WTC11 (cell line): ENCODE measurements at regions not wholly inside any gene's neighbourhood (a gene's known extent, or its start where the extent isn't known, plus 50 kb on each side); places are given as distances from the start of the nearest gene placed in this dataset.

Source experiments
- ATAC-seq: fragments of 200-7000 bp; cut with Tn5 transposase; 2 replicates; pipeline ENCODE4 v1.10.0; 2021; ENCODE audit warnings: mild to moderate bottlenecking, moderate library complexity
- CTCF ChIA-PET: fragments of 300-600 bp; sonication (Branson Sonifier 250); formaldehyde crosslinking; loops from one replicate; lab custom pipeline; 2021; ENCODE audit warnings: antibody characterized with exemption; lab: Charles Lee
- POLR2A ChIA-PET: fragments of 350-600 bp; sonication (Branson Sonifier 250); formaldehyde crosslinking; loops from one replicate; lab custom pipeline; 2021; ENCODE audit warnings: antibody characterized with exemption; lab: Charles Lee
- DNase-seq: peaks from one replicate; pipeline ENCODE4 v3.0.0; 2021; ENCODE audit warnings: low spot score
- H3K27ac Mint-ChIP-seq: 2 replicates; pipeline ENCODE4 v1.8.0; 2021; ENCODE audit warnings: mixed read lengths
- H3K27me3 Mint-ChIP-seq: 2 replicates; pipeline ENCODE4 v1.8.0; 2021; ENCODE audit warnings: low read depth, mild to moderate bottlenecking, moderate library complexity, mixed read lengths
- H3K36me3 Mint-ChIP-seq: 2 replicates; pipeline ENCODE4 v1.8.0; 2021; ENCODE audit warnings: mixed read lengths
- H3K4me1 Mint-ChIP-seq: 2 replicates; pipeline ENCODE4 v1.8.0; 2022; ENCODE audit warnings: mixed read lengths
- H3K4me3 Mint-ChIP-seq: 2 replicates; pipeline ENCODE4 v1.8.0; 2021; ENCODE audit warnings: mild to moderate bottlenecking, moderate library complexity, mixed read lengths
- H3K9me3 Mint-ChIP-seq: 2 replicates; pipeline ENCODE4 v1.8.0; 2021; ENCODE audit warnings: mixed read lengths
- ESRRA ChIP-seq: sonication (generic); formaldehyde crosslinking; IDR thresholded peaks from 2 replicates; pipeline ENCODE4 v1.8.1; 2022; ENCODE audit warnings: mild to moderate bottlenecking, missing genetic modification reagents, borderline replicate concordance
- FOXJ3 ChIP-seq: sonication (generic); formaldehyde crosslinking; IDR thresholded peaks from 2 replicates; pipeline ENCODE4 v1.9.0; 2021; ENCODE audit warnings: missing genetic modification reagents, mild to moderate bottlenecking, borderline replicate concordance
- GABPB1 ChIP-seq: sonication (generic); formaldehyde crosslinking; IDR thresholded peaks from 2 replicates; pipeline ENCODE4 v1.8.1; 2023; ENCODE audit warnings: mild to moderate bottlenecking, missing genetic modification reagents
- HMGA2 ChIP-seq: fragments of 250-450 bp; sonication (Bioruptor Pico); IDR thresholded peaks from 2 replicates; pipeline ENCODE4 v1.4.0; 2021; ENCODE audit warnings: mild to moderate bottlenecking, moderate library complexity
- MYBL2 ChIP-seq: sonication (generic); formaldehyde crosslinking; IDR thresholded peaks from 2 replicates; pipeline ENCODE4 v1.8.1; 2023; ENCODE audit warnings: mild to moderate bottlenecking, moderate library complexity, missing genetic modification reagents
- NR1H2 ChIP-seq: sonication (generic); formaldehyde crosslinking; IDR thresholded peaks from 2 replicates; pipeline ENCODE4 v1.9.0; 2021; ENCODE audit warnings: mild to moderate bottlenecking, moderate library complexity, missing genetic modification reagents
- PRRX2 ChIP-seq: fragments of 250-450 bp; sonication (Bioruptor Pico); IDR thresholded peaks from 2 replicates; pipeline ENCODE4 v1.8.0; 2021; ENCODE audit warnings: mild to moderate bottlenecking
- TP53 ChIP-seq: sonication (generic); formaldehyde crosslinking; IDR thresholded peaks from 2 replicates; pipeline ENCODE4 v1.8.1; 2023; ENCODE audit warnings: mild to moderate bottlenecking, missing genetic modification reagents
- ZNF121 ChIP-seq: sonication (generic); formaldehyde crosslinking; IDR thresholded peaks from 2 replicates; pipeline ENCODE4 v1.8.0; 2023; ENCODE audit warnings: missing genetic modification reagents
- ZNF219 ChIP-seq: sonication (generic); formaldehyde crosslinking; IDR thresholded peaks from 2 replicates; pipeline ENCODE4 v1.8.0; 2023; ENCODE audit warnings: missing genetic modification reagents, mild to moderate bottlenecking, borderline replicate concordance
- ZNF317 ChIP-seq: sonication (generic); formaldehyde crosslinking; IDR thresholded peaks from 2 replicates; pipeline ENCODE4 v1.8.1; 2023; ENCODE audit warnings: low read depth, mild to moderate bottlenecking, moderate library complexity, missing genetic modification reagents, borderline replicate concordance
- ZNF416 ChIP-seq: fragments of 250-450 bp; sonication (Bioruptor Pico); IDR thresholded peaks from 2 replicates; pipeline ENCODE4 v1.9.0; 2021; ENCODE audit warnings: mild to moderate bottlenecking, inconsistent platforms
- ZNF423 ChIP-seq: fragments of 250-450 bp; sonication (Bioruptor Pico); IDR thresholded peaks from 2 replicates; pipeline ENCODE4 v2.1.2; 2022; ENCODE audit warnings: mild to moderate bottlenecking, moderate library complexity
- TF ChIP-seq, protein P1 (sequence below): sonication (generic); formaldehyde crosslinking; IDR thresholded peaks from 2 replicates; pipeline ENCODE4 v1.8.1; 2022; ENCODE audit warnings: missing genetic modification reagents, borderline replicate concordance
- TF ChIP-seq, protein P2 (sequence below): sonication (generic); formaldehyde crosslinking; IDR thresholded peaks from 2 replicates; pipeline ENCODE4 v1.8.1; 2022; ENCODE audit warnings: low read depth, mild to moderate bottlenecking, moderate library complexity, missing genetic modification reagents, borderline replicate concordance
- TF ChIP-seq, protein P3 (sequence below): sonication (generic); formaldehyde crosslinking; IDR thresholded peaks from 2 replicates; pipeline ENCODE4 v1.8.1; 2023; ENCODE audit warnings: mild to moderate bottlenecking, missing genetic modification reagents, moderate library complexity
- TF ChIP-seq, protein P4 (sequence below): sonication (generic); formaldehyde crosslinking; IDR thresholded peaks from 2 replicates; pipeline ENCODE4 v1.8.0; 2022; ENCODE audit warnings: mild to moderate bottlenecking, missing genetic modification reagents
- TF ChIP-seq, protein P5 (sequence below): fragments of 200-600 bp; IDR thresholded peaks from 2 replicates; pipeline ENCODE4 v1.8.0; 2022; ENCODE audit warnings: antibody characterized with exemption

DNA sequence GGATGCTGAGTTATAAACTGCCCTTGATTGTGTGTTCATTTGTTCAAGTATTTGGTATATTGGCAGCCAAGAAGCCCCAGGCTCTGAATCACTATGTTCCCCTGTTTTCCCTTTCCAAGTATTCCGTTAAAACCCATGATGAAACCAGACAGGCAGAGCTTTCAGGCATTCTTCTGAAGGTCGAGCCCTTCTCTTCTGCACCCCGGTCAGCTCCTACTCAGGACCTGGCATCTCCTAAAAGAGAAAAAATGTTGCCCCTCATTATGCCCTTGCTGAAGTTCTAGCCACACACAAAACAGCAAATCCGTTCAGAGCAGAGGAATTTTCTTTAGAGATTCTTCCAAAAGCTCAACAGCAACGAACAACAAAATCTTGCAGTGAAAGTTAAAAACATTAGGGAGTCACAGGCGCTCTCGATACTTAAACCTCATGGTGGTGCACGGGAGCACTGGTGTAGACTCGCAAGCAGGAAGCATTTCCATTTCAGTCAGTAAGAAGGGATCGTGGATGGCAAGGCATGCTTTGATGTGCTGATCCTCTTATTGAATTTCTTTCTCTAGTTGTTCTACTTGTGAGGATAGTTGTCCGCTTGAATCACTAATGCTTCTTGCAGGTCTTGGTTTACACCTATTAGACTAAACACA lies 264.9 kb downstream of the SKIDA1 start:
- ChIA-PET CTCF (interaction anchor here (1.9 kb wide), 1 partner anchor 19 kb away, joined by 6 read pairs; no protein-coding TSS in a partner anchor), POLR2A (no interaction called here)
- DNase-seq, result no peak
- Mint-ChIP-seq H3K4me3 (no peak overlapping the region), H3K27me3 (no peaks in the 10 kb centered on the region), H3K27ac (peak overlapping the region; percentile 84), H3K9me3 (peaks cover 3% of the 10 kb centered on the region; the same call in 1 of the 2 replicates), H3K4me1 (peaks cover 15% of the 10 kb centered on the region), H3K36me3 (peaks cover 8% of the 10 kb centered on the region)
- no peak for TF ChIP-seq NR1H2
- no peak for TF ChIP-seq FOXJ3 (CRISPR knock-in tag)
- no peak for TF ChIP-seq ZNF219 (CRISPR knock-in tag)
- no peak for TF ChIP-seq ZNF416
- TF ChIP-seq HMGA2 (CRISPR knock-in tag), result no peak
- TF ChIP-seq, protein P1, sequence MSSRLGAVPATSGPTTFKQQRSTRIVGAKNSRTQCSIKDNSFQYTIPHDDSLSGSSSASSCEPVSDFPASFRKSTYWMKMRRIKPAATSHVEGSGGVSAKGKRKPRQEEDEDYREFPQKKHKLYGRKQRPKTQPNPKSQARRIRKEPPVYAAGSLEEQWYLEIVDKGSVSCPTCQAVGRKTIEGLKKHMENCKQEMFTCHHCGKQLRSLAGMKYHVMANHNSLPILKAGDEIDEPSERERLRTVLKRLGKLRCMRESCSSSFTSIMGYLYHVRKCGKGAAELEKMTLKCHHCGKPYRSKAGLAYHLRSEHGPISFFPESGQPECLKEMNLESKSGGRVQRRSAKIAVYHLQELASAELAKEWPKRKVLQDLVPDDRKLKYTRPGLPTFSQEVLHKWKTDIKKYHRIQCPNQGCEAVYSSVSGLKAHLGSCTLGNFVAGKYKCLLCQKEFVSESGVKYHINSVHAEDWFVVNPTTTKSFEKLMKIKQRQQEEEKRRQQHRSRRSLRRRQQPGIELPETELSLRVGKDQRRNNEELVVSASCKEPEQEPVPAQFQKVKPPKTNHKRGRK, result no peak
- no peak for TF ChIP-seq PRRX2 (CRISPR knock-in tag)
- TF ChIP-seq GABPB1 (CRISPR knock-in tag), result no peak
- TF ChIP-seq, protein P2, sequence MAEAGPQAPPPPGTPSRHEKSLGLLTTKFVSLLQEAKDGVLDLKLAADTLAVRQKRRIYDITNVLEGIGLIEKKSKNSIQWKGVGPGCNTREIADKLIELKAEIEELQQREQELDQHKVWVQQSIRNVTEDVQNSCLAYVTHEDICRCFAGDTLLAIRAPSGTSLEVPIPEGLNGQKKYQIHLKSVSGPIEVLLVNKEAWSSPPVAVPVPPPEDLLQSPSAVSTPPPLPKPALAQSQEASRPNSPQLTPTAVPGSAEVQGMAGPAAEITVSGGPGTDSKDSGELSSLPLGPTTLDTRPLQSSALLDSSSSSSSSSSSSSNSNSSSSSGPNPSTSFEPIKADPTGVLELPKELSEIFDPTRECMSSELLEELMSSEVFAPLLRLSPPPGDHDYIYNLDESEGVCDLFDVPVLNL (CRISPR knock-in tag), result no peak
- no peak for TF ChIP-seq TP53 (CRISPR knock-in tag)
- TF ChIP-seq ZNF317 (CRISPR knock-in tag), result no peak
- TF ChIP-seq ZNF121 (CRISPR knock-in tag), result no peak
- TF ChIP-seq, protein P3, sequence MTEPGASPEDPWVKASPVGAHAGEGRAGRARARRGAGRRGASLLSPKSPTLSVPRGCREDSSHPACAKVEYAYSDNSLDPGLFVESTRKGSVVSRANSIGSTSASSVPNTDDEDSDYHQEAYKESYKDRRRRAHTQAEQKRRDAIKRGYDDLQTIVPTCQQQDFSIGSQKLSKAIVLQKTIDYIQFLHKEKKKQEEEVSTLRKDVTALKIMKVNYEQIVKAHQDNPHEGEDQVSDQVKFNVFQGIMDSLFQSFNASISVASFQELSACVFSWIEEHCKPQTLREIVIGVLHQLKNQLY (CRISPR knock-in tag), result no peak
- TF ChIP-seq ESRRA (CRISPR knock-in tag), result no peak
- peak; percentile 72 for ATAC-seq

DNA sequence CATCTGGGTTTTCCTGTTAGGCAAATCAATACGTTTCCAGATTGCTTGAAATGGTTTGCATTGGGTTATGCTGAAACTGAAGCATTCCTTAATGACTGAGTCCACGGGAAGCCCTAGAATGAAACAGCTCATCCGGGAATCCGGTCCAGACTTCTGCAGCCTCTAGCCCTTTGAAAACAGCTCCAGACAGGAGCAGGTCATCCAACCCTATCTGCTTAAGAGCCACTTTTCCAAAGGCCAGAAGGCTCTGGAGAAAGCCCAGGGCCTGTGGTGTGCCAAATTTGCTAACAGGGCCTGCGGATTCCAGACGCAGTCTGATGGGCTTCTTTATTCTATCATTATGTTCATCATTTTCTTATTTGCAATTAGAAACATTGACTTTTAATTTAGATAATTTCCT lies 265.4 kb downstream of the SKIDA1 start:
- no peak overlapping the region for H3K4me3 Mint-ChIP-seq
- H3K4me1 Mint-ChIP-seq, result peaks cover 15% of the 10 kb centered on the region
- CTCF ChIA-PET, result interaction anchor here (1.9 kb wide), 1 partner anchor 19 kb away, joined by 6 read pairs; no protein-coding TSS in a partner anchor
- no peaks in the 10 kb centered on the region for H3K27me3 Mint-ChIP-seq
- H3K27ac Mint-ChIP-seq, result no peak overlapping the region
- POLR2A ChIA-PET, result no interaction called here
- no peaks in the 10 kb centered on the region for H3K9me3 Mint-ChIP-seq
- TF ChIP-seq, protein P4, sequence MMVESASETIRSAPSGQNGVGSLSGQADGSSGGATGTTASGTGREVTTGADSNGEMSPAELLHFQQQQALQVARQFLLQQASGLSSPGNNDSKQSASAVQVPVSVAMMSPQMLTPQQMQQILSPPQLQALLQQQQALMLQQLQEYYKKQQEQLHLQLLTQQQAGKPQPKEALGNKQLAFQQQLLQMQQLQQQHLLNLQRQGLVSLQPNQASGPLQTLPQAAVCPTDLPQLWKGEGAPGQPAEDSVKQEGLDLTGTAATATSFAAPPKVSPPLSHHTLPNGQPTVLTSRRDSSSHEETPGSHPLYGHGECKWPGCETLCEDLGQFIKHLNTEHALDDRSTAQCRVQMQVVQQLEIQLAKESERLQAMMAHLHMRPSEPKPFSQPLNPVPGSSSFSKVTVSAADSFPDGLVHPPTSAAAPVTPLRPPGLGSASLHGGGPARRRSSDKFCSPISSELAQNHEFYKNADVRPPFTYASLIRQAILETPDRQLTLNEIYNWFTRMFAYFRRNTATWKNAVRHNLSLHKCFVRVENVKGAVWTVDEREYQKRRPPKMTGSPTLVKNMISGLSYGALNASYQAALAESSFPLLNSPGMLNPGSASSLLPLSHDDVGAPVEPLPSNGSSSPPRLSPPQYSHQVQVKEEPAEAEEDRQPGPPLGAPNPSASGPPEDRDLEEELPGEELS (CRISPR knock-in tag), result no peak
- TF ChIP-seq MYBL2 (no peak), ZNF423 (no peak)
- TF ChIP-seq, protein P5, sequence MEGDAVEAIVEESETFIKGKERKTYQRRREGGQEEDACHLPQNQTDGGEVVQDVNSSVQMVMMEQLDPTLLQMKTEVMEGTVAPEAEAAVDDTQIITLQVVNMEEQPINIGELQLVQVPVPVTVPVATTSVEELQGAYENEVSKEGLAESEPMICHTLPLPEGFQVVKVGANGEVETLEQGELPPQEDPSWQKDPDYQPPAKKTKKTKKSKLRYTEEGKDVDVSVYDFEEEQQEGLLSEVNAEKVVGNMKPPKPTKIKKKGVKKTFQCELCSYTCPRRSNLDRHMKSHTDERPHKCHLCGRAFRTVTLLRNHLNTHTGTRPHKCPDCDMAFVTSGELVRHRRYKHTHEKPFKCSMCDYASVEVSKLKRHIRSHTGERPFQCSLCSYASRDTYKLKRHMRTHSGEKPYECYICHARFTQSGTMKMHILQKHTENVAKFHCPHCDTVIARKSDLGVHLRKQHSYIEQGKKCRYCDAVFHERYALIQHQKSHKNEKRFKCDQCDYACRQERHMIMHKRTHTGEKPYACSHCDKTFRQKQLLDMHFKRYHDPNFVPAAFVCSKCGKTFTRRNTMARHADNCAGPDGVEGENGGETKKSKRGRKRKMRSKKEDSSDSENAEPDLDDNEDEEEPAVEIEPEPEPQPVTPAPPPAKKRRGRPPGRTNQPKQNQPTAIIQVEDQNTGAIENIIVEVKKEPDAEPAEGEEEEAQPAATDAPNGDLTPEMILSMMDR, result no peak
- ATAC-seq (no peak), DNase-seq (no peak)
- H3K36me3 Mint-ChIP-seq, result peaks cover 4% of the 10 kb centered on the region
